ENCODE measurements at regions not wholly inside any gene's neighbourhood (a gene's known extent, or its start where the extent isn't known, plus 50 kb on each side); places are given as distances from the start of the nearest gene placed in this dataset.

DNA sequence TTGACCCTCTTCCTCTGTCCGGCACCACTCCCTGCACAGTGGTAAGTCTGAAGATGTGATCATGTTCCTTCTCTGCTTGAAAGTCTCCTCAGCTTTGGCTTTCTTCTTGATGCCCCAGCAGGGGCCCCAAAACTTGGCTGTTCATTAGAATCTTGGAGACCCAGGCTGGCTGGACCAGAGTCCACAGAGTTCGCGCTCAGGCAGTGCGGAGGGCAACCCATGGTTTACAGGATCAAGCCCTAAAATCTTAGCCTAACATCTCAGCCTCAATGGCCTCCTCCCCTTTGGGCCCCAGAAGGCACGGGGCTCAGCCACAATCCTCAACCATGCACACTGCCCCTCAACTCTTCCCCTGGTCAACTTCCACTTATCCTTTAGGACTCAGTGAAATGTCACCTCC, 72.9 kb upstream of the GTSF1L start:
- H3K9me3 ChIP-seq = peaks cover 9% of the 10 kb centered on the region
- no peaks in the 10 kb centered on the region for H3K4me1 ChIP-seq (ENCODE audit: control insufficient read depth in 1 of 2, low read depth in 2 of 2)
- H3K36me3 ChIP-seq = no peaks in the 10 kb centered on the region
- H3K27me3 ChIP-seq (replicated peaks; ENCODE audit: insufficient read depth) = no peaks in the 10 kb centered on the region
- no peak overlapping the region for H3K27ac ChIP-seq
- no peak for ATAC-seq (ENCODE audit: insufficient number of reproducible peaks, low FRiP score, low read depth)
- DNase-seq (ENCODE audit: low spot score) = no peak
- TF ChIP-seq, protein P1, sequence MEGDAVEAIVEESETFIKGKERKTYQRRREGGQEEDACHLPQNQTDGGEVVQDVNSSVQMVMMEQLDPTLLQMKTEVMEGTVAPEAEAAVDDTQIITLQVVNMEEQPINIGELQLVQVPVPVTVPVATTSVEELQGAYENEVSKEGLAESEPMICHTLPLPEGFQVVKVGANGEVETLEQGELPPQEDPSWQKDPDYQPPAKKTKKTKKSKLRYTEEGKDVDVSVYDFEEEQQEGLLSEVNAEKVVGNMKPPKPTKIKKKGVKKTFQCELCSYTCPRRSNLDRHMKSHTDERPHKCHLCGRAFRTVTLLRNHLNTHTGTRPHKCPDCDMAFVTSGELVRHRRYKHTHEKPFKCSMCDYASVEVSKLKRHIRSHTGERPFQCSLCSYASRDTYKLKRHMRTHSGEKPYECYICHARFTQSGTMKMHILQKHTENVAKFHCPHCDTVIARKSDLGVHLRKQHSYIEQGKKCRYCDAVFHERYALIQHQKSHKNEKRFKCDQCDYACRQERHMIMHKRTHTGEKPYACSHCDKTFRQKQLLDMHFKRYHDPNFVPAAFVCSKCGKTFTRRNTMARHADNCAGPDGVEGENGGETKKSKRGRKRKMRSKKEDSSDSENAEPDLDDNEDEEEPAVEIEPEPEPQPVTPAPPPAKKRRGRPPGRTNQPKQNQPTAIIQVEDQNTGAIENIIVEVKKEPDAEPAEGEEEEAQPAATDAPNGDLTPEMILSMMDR (IDR thresholded peaks at IDR 0.05) = no peak
- no peak overlapping the region for H3K4me3 ChIP-seq

- DNase-seq (ENCODE audit: low spot score) (no peak), ATAC-seq (ENCODE audit: insufficient number of reproducible peaks, low FRiP score, low read depth) (no peak)
- Histone ChIP-seq H3K9me3 (peaks cover 7% of the 10 kb centered on the region), H3K27me3 (replicated peaks; ENCODE audit: insufficient read depth) (no peaks in the 10 kb centered on the region), H3K36me3 (no peaks in the 10 kb centered on the region), H3K4me1 (ENCODE audit: control insufficient read depth in 1 of 2, low read depth in 2 of 2) (peaks cover 0 to 4% of the 10 kb centered on the region in 2 donors), H3K4me3 (no peak overlapping the region), H3K27ac (no peak overlapping the region)
- TF ChIP-seq, protein P1 (IDR thresholded peaks at IDR 0.05) = no peak
Measured at GRCh38 chr20:43799150-43799711, 72.4 kb upstream of the GTSF1L start.

DNA sequence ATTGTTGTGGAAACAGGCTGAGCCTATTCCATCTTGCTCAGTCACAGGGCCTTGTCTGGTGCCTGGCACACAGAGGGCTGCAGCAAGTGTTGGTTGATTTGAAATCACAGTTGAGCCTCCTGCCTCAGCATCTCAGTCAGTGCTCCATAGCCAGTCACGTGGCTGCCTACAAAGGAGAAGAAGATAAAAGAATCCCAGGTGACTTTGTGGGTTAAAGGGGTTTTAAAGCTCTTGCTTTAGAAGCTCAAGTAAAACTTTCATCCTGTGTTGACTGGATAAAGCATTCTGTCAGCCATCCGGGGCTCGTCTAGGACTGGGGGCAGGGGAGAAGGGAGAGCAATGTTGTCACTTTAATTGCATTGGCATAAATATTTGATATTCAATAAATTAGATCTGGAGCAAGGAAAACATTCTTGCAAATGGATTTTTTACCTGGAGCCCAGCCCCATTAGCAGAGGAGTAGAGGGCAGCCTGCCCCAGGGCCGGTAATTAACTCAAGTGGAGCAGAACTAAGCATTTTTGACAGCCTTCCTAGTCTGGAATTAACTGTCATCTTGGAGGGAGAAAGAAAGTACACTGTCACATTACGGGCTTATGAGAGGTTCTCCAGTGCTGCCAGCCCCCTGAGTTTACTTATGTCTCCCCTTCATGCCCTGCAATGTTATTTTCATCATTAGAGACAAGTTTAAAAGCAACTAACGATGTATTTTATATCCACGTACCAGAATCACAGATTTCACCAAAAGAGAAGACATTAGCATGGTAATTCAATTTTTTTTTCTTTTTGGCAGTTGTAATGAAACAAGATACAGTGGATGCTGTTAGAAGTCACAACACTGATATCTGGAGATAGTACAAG, 71.7 kb upstream of the GTSF1L start:
- DNase-seq (ENCODE audit: low spot score) (no peak), ATAC-seq (ENCODE audit: insufficient number of reproducible peaks, low FRiP score, low read depth) (no peak)
- peaks cover 7% of the 10 kb centered on the region for H3K9me3 ChIP-seq
- H3K4me1 ChIP-seq (ENCODE audit: control insufficient read depth in 1 of 2, low read depth in 2 of 2) = peaks cover 0 to 4% of the 10 kb centered on the region in 2 donors
- H3K36me3 ChIP-seq = no peaks in the 10 kb centered on the region
- TF ChIP-seq, protein P1 (IDR thresholded peaks at IDR 0.05) = no peak
- no peak overlapping the region for H3K27ac ChIP-seq
- H3K27me3 ChIP-seq (replicated peaks; ENCODE audit: insufficient read depth) = no peaks in the 10 kb centered on the region
- no peak overlapping the region for H3K4me3 ChIP-seq

DNA sequence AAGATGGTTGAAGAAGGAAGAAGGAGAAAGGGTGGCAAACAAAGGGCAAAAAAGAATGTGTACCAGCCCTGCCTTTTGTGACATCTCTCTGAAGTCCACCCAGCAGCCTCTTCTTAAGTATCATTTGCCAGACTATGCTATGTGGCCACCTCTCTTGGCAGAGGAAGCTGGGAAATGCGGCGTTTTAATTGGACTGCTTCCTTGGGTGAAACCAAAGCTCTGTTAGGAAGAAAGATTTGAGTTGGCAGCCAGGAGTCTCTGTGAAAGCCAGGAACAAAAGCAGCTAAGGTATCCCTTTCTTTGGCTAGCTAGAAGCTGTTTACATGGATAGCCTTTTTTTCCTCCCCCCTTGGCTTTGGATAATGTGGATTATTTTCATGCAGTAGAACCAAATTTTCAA, 67.5 kb upstream of the GTSF1L start:
- ATAC-seq (ENCODE audit: insufficient number of reproducible peaks, low FRiP score, low read depth) (no peak), DNase-seq (ENCODE audit: low spot score) (no peak)
- Histone ChIP-seq H3K4me1 (ENCODE audit: control insufficient read depth in 1 of 2, low read depth in 2 of 2) (peaks cover 0 to 4% of the 10 kb centered on the region in 2 donors), H3K4me3 (no peak overlapping the region), H3K36me3 (no peaks in the 10 kb centered on the region), H3K27me3 (replicated peaks; ENCODE audit: insufficient read depth) (no peaks in the 10 kb centered on the region), H3K27ac (no peak overlapping the region), H3K9me3 (peaks cover 5% of the 10 kb centered on the region)
- TF ChIP-seq, protein P1 (IDR thresholded peaks at IDR 0.05) = no peak

DNA sequence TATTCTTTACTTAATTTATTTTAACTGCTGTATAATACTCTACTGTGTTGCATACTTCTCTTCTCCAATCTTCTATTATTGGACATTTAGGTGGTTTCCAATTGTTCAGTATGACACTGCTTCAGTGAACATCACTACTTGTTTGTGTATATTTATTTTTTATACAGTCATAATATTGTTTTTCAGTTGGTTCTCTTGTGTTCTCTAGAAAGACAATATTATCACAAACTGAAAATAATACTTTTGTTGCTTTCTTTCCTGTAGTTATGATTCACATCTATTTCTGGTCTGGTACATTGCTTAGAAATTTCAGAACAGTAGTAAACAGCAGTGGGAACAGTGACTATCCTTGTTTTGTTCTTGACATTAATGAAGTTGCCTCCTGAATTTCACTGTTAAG, 62.8 kb upstream of the GTSF1L start:
- Histone ChIP-seq H3K4me3 (no peak overlapping the region), H3K27me3 (replicated peaks; ENCODE audit: insufficient read depth) (no peaks in the 10 kb centered on the region), H3K27ac (no peak overlapping the region), H3K4me1 (ENCODE audit: control insufficient read depth in 1 of 2, low read depth in 2 of 2) (peaks cover 0 to 4% of the 10 kb centered on the region in 2 donors), H3K36me3 (no peaks in the 10 kb centered on the region), H3K9me3 (peaks cover 5% of the 10 kb centered on the region)
- TF ChIP-seq, protein P1 (IDR thresholded peaks at IDR 0.05) = no peak
- ATAC-seq (ENCODE audit: insufficient number of reproducible peaks, low FRiP score, low read depth) (no peak), DNase-seq (ENCODE audit: low spot score) (no peak)
